Activated CD8-positive, alpha-beta memory T cell treated with anti-CD3 and anti-CD28 coated beads, Interleukin-2, amount 50 U/mL, for 4 hours (primary cell): ENCODE measurements at regions not wholly inside any gene's neighbourhood (a gene's known extent, or its start where the extent isn't known, plus 50 kb on each side); places are given as distances from the start of the nearest gene placed in this dataset.

ENCODE experiments used
- DNase-seq: peaks from one replicate; pipeline ENCODE4 v3.0.0-alpha.2; 2020

DNA sequence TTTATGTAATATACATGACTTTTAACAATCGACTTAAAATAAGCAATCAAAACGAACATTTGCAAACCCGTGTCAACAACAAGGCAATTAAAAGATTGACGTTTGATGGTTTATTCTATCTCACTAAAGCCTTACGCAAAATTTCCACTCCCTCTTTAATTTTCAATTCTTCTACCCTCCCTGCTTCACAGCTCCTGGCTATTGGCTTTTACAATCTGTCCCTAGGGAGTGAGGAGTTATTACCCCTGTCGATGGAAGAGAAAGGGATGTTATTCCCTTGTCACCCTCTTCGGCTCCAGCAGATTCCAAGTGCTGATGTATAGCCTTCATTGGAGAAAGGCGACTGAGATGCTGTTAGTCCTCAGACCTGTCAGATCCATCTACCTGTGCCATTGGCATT, 161.3 kb downstream of the ZNF281 start:
- no peak for DNase-seq

DNA sequence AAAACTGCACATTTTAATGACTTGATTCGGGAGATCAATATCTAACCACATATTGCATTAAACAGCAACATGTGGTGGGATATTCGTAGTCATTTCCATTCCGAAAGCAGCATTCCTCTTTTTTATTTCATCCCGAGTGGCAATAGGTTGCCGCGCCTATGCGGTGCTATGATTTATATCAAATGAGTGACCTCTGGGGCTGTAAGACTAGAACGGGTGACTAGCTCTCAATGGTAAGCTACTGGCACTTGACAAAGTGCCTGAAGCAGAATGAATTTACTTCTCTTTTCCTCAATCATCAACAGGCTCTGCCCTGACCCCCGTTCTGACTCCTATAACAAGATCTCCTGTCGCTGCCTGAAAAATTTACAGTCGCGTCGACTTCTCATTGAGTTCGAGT, 162.3 kb downstream of the ZNF281 start:
- no peak for DNase-seq

DNA sequence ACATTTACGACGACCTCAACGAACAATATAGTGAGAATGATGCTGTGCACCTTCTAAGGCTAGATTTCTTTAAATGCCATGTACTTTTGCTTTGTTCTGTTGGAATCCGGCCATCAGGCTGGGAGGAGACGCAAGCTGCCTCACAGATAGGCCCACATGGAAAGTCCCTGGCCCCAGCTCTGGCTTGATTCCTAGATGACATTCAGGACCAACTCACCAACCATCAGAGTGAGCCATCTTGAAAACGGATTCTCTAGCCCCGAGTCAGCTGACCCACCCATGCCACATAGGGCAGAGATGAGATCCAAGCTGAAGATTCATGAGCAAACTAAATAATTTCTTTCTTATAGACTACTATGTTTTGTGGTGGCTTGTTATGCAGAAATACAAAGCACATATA, 164.4 kb downstream of the ZNF281 start:
- no peak for DNase-seq

DNA sequence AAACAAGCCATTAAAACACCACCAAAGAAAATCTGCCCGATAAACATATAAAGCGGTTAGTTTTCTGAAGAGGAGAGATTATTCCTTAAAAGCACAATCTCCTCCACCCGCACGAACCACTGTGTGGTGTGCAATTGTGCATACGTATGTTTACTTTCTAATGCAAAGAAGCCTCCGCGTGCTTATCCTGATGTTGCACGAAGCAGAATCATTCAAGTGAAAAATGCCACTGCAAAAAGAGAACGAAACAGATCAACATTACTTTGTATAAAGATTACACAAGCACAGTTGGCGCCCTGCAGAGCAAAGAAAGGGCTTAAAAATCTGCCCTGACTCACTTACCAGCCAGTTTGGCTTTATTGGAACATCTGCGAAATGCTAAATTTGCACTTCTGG, 166.8 kb downstream of the ZNF281 start:
- no peak for DNase-seq

DNA sequence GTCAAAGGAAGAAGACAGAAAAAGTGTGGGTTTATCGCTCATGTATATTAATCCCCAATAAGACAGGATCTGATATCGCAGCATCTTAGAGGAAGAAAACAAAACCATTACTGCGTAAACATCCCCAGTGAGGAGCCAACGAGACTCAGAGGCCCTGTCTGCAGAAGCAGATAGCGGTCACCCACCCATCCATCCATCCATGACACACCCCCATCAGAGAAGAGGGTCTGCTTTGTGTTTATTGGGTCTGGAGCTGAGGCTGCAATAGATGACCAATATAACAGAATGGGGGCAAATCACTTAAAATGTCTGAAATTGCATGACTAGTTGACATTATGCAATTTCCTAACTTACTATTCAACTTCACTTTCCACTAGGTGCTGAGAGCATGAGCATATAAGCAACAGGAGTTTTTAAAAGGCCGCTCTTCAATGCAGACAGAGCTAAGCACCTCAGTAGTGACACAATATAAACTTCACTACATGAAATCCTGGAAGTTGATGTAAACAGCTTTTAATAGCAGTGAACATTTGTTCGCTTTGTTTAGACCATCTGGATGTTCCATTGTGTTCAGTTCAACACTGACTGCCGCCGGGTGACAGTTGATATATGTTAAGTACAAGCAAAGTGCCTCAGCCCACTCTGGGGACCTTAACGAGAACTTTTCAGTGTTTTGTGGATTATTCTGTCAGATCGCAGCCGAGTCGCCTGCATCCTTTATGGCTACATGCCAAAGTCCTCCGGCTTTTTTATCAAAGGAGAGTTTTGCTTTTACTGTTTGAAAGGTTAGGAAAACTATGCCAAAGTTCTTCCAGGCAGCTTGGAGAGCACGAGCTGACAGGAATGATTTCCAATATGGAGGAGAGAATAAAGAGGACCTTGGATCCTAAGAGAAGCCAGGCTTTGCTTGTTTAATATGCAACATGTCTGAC, 167.5 kb downstream of the ZNF281 start:
- no peak for DNase-seq

DNA sequence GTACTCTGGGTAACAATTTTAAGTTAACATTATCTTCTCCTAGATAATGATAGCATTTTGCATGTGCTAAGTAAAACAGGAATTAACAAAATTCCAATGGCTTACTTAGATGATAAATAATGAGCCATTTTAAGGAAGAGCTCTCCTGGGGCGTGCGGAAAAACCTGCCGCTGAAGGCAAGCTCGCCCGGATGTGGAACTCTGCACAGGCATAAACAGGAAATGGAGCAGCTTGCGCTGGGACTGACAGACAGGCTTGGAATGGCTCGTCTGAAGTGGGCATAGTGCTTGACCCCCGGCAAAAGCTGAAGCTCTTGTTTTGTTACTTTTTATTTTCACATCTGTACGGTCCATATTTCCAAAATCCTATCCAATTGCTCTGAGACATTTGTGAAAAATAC, 169.2 kb downstream of the ZNF281 start:
- no peak for DNase-seq

DNA sequence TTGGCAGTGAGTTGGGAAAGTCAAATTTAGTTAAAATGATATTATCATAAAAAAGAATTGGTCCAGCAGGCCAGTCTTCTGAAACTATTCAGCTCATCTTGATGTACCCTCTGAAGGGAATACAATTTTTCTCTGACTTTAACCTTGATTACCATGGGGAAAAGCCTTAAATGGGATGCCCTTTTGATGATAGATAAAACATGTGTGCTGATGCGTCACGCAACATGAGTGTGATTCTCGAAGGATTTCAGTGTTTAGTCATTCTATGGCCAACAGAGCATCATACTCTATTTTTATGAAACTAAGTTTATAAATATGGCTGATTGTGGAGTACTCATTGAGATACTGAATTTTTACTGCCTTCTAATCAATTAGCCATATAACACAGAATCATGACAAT, 171.5 kb downstream of the ZNF281 start:
- no peak for DNase-seq

DNA sequence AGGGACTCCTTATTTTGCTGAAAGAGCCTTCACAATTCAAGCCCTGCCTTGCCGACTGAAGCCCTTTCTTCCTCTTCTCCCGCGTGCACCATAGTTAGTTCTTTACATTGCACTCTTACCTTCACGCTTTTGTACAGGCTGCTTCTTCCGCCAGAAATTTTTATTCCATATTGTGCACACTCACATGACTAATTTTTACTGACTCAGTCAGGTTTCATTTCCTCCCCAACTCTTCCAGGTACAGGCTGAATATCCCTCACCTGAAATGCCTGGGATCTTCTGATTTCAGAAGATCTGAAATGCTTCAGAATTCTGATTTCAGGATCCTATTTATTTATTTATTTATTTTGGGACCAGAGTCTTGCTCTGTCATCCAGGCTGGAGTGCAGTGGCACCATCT, 172.8 kb downstream of the ZNF281 start:
- no peak for DNase-seq

DNA sequence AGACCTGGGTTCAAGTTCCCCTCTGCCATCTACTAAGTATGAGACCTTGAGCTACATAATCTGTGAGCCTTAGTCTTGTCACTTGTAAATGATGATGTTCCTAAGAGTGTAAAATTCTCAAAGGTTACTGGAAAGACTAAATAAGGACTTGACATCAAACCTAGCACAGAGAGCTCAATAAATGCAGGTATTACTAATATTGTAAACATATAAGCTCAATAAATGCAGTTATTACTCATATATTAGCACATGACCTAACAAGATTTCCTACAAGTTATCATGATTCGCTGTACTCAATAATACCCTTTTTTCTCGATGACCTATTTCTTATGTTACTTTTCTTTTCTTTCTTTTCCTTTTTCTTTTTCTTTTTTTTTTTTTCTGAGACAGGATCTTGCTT, 174.9 kb downstream of the ZNF281 start:
- DNase-seq: no peak

DNA sequence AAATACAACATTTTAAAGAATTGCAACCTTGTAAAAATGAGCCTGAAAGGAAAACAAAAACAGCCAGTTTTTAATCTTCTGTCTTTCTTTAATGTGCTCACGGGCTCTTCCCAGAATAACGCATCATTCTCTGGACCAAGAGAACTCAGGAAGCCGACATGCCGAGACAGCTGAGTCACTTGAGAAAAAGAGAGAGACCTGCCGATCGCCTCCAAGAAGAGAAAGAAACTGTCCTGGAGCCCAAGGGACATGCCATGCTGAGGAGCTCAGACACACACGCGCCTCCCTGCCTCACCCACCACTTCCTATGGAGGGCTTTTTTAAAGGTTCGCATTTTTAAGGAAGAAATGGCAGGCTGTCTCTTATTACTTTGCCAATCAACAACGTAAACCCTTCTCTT, 176.4 kb downstream of the ZNF281 start:
- DNase-seq: no peak

DNA sequence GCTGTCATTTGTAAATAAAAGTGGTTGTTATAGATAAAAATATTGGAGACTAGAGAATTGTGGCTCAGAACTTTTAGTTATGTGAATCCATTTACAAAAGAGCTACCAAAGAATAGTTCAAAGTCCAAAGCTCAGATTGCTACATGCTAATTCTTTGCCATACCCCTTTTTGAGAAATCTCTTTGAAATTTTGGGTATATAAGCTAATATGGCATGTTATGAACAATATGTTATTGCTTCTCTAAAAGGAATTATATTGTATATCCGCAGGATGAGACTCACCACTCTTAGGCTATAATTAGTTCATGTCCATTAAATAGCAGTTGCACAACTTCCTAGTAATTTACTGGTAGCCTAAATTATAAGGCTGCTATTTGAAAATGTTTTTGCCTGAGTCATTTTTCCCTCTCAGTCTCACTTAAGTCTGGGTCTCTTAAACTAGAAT, 178.0 kb downstream of the ZNF281 start:
- no peak for DNase-seq

DNA sequence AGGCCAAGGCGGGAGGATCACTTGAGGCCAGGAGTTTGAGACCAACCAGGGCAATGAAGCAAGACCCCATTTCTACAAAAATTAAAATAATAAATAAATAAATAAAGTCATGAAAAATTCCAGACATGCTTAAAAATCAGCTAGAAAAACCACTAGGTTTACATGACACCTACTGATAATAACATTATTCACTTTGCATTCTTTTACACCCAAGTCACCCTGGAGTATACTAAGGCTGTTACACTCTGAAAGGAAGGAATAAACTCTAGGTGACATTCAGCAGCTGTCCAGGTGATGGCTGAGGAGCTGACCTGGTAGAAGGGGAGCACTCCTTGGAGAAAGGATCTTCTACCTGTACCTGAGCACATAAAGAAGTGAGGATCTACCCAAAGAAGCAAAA, 179.2 kb downstream of the ZNF281 start:
- DNase-seq: no peak

DNA sequence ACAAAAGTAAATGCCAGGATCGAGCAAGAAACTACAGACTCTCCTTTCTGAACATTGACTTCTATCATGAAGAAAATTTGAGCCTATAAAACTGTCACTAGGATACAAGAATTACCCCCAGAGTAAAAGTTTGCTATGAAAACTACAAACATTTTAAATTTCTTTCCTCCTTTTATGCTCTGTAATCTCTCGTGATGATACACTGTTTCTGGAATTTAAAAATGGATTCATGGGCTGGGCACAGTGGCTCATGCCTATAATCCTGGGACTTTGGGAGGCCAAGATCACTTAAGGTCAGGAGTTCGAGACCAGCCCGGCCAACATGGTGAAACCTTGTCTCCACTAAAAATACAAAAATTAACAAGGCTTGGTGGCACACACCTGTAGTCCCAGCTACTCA, 181.3 kb downstream of the ZNF281 start:
- no peak for DNase-seq

DNA sequence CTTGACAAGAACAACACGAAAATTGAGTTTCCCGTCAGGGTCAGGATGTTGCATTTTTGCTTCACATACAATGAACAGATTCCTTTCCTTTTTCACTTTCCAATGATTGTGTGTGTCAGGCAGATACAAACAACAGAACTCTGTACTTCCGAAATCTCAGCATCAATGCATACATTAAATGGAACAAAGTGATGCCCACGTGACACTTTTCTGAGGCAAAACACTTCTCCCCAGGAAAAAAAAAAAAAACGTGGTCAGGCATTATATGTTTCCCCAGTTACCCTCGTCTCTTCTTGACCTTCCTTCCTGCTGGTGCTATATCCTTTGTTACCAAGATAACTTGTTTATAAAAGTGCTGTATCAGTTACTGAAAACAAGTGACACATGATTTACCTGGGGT, 181.8 kb downstream of the ZNF281 start:
- no peak for DNase-seq
